DND-41 (cell line): ENCODE measurements at regions not wholly inside any gene's neighbourhood (a gene's known extent, or its start where the extent isn't known, plus 50 kb on each side); places are given as distances from the start of the nearest gene placed in this dataset.

Source experiments
- EZH2 ChIP-seq: IDR thresholded peaks from 3 replicates; pipeline ENCODE4 v1.6.1; 2012; ENCODE audit warnings: borderline replicate concordance, low read depth, mild to moderate bottlenecking, moderate library complexity, low read length, inconsistent platforms; ENCODE audit not compliant: severe bottlenecking
- TF ChIP-seq, protein P1 (sequence below): IDR thresholded peaks from 2 replicates; pipeline ENCODE4 v1.5.1; 2012; ENCODE audit warnings: borderline replicate concordance, low read length, moderate library complexity, mild to moderate bottlenecking; ENCODE audit not compliant: poor library complexity, severe bottlenecking; ENCODE audit errors: extremely low read depth

- no peak for TF ChIP-seq EZH2
- TF ChIP-seq, protein P1, sequence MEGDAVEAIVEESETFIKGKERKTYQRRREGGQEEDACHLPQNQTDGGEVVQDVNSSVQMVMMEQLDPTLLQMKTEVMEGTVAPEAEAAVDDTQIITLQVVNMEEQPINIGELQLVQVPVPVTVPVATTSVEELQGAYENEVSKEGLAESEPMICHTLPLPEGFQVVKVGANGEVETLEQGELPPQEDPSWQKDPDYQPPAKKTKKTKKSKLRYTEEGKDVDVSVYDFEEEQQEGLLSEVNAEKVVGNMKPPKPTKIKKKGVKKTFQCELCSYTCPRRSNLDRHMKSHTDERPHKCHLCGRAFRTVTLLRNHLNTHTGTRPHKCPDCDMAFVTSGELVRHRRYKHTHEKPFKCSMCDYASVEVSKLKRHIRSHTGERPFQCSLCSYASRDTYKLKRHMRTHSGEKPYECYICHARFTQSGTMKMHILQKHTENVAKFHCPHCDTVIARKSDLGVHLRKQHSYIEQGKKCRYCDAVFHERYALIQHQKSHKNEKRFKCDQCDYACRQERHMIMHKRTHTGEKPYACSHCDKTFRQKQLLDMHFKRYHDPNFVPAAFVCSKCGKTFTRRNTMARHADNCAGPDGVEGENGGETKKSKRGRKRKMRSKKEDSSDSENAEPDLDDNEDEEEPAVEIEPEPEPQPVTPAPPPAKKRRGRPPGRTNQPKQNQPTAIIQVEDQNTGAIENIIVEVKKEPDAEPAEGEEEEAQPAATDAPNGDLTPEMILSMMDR = no peak
These were observed 119.6 kb upstream of the ADO start for GRCh38 chr10:62684911-62685310.
